ENCODE measurements at regions not wholly inside any gene's neighbourhood (a gene's known extent, or its start where the extent isn't known, plus 50 kb on each side); places are given as distances from the start of the nearest gene placed in this dataset.

- no peak for DNase-seq
Measured at GRCh38 chr17:74098136-74099024, 105.1 kb upstream of the RPL38 start.

- DNase-seq, result no peak
Measured at GRCh38 chr17:74099442-74100340, 103.8 kb upstream of the RPL38 start.

GRCh38 chr17:74104921-74105320, 98.6 kb upstream of the RPL38 start:
- DNase-seq, result peak; percentile 13

- no peak for DNase-seq
Measured at GRCh38 chr17:74107107-74107506, 96.4 kb upstream of the RPL38 start.

GRCh38 chr17:74108126-74108705, 95.3 kb upstream of the RPL38 start:
- no peak for DNase-seq

- no peak for DNase-seq
Measured at GRCh38 chr17:74110467-74110866, 93.0 kb upstream of the RPL38 start.

- DNase-seq, result no peak
Measured at GRCh38 chr17:74113326-74113725, 90.2 kb upstream of the RPL38 start.

- DNase-seq, result no peak
Measured at GRCh38 chr17:74113952-74114351, 89.5 kb upstream of the RPL38 start.

- DNase-seq, result no peak
Measured at GRCh38 chr17:74114881-74115470, 88.5 kb upstream of the RPL38 start.

GRCh38 chr17:74115586-74115985, 87.9 kb upstream of the RPL38 start:
- DNase-seq, result no peak

GRCh38 chr17:74116087-74116717, 87.3 kb upstream of the RPL38 start:
- DNase-seq, result no peak

GRCh38 chr17:74117087-74117698, 86.3 kb upstream of the RPL38 start:
- no peak for DNase-seq

GRCh38 chr17:74117999-74118421, 85.5 kb upstream of the RPL38 start:
- DNase-seq, result no peak

GRCh38 chr17:74118504-74118903, 85.0 kb upstream of the RPL38 start:
- DNase-seq, result no peak

- no peak for DNase-seq
Measured at GRCh38 chr17:74119049-74119580, 84.4 kb upstream of the RPL38 start.

- no peak for DNase-seq
Measured at GRCh38 chr17:74119965-74120364, 83.5 kb upstream of the RPL38 start.

GRCh38 chr17:74123350-74123749, 80.1 kb upstream of the RPL38 start:
- no peak for DNase-seq

GRCh38 chr17:74123866-74124444, 79.5 kb upstream of the RPL38 start:
- DNase-seq, result no peak

GRCh38 chr17:74125156-74125555, 78.3 kb upstream of the RPL38 start:
- DNase-seq, result no peak

- DNase-seq, result no peak
Measured at GRCh38 chr17:74126179-74126900, 77.1 kb upstream of the RPL38 start.

GRCh38 chr17:74126959-74127358, 76.5 kb upstream of the RPL38 start:
- DNase-seq, result no peak
